Brain microvascular endothelial cell (primary cell): ENCODE measurements at regions not wholly inside any gene's neighbourhood (a gene's known extent, or its start where the extent isn't known, plus 50 kb on each side); places are given as distances from the start of the nearest gene placed in this dataset.

ENCODE experiments used
- DNase-seq: peaks from one replicate; pipeline ENCODE4 v3.0.0-alpha.2; 2020
- H3K27ac ChIP-seq: fragments of 250-450 bp; sonication (Bioruptor Pico); 2 replicates; pipeline ENCODE4 v1.5.1; 2020; ENCODE audit warnings: mild to moderate bottlenecking, moderate library complexity
- H3K27me3 ChIP-seq: fragments of 250-450 bp; sonication (Bioruptor Pico); replicated peaks from 2 replicates; pipeline ENCODE4 v1.5.1; 2020; ENCODE audit warnings: mild to moderate bottlenecking
- H3K36me3 ChIP-seq: fragments of 250-450 bp; sonication (Bioruptor Pico); replicated peaks from 2 replicates; pipeline ENCODE4 v1.5.1; 2020; ENCODE audit warnings: mild to moderate bottlenecking
- H3K4me3 ChIP-seq: 2 replicates; pipeline ENCODE4 v1.5.1; 2011; ENCODE audit warnings: low read depth, mild to moderate bottlenecking, control low read depth, low read length, moderate library complexity
- in situ Hi-C: cut with HindIII; loops from 2 replicates; pipeline ENCODE4 v1.10.0; 2017; ENCODE audit warnings: low sequenced_read_pairs, low pct_ligation_motif_present
- TF ChIP-seq, protein P1 (sequence below): IDR thresholded peaks from 2 replicates; pipeline ENCODE4 v1.5.1; 2011; ENCODE audit warnings: low read depth, mild to moderate bottlenecking, moderate library complexity, low read length, control low read depth, inconsistent platforms; ENCODE audit errors: missing control alignments

GRCh38 chr2:23145460-23145859, 239.5 kb upstream of the KLHL29 start:
- DNase-seq = no peak
- Histone ChIP-seq H3K27ac (no peak overlapping the region), H3K36me3 (no peaks in the 10 kb centered on the region), H3K27me3 (no peaks in the 10 kb centered on the region), H3K4me3 (no peak overlapping the region)
- in situ Hi-C loops = no loop called here
- TF ChIP-seq, protein P1, sequence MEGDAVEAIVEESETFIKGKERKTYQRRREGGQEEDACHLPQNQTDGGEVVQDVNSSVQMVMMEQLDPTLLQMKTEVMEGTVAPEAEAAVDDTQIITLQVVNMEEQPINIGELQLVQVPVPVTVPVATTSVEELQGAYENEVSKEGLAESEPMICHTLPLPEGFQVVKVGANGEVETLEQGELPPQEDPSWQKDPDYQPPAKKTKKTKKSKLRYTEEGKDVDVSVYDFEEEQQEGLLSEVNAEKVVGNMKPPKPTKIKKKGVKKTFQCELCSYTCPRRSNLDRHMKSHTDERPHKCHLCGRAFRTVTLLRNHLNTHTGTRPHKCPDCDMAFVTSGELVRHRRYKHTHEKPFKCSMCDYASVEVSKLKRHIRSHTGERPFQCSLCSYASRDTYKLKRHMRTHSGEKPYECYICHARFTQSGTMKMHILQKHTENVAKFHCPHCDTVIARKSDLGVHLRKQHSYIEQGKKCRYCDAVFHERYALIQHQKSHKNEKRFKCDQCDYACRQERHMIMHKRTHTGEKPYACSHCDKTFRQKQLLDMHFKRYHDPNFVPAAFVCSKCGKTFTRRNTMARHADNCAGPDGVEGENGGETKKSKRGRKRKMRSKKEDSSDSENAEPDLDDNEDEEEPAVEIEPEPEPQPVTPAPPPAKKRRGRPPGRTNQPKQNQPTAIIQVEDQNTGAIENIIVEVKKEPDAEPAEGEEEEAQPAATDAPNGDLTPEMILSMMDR = no peak

DNA sequence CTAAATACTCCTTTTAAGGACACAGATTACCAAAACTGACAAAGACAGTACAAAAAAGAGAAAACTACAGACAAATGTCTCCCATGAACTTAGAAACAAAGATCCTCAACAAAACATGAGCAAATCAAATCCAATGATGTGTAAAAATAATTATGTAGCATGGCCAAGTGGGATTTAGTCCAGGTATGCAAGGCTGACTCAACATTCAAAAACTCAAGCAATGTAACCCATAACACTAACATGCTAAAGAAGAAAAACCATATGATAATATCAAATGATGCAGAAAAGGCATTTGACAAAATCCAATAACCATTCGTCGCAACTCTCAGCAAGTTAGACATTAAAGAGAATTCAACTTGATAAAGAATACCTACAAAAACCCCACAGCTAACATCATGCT, 239.0 kb upstream of the KLHL29 start:
- no peak for DNase-seq
- Histone ChIP-seq H3K36me3 (no peaks in the 10 kb centered on the region), H3K4me3 (no peak overlapping the region), H3K27me3 (no peaks in the 10 kb centered on the region), H3K27ac (no peak overlapping the region)
- in situ Hi-C loops = no loop called here
- TF ChIP-seq, protein P1 = no peak

DNA sequence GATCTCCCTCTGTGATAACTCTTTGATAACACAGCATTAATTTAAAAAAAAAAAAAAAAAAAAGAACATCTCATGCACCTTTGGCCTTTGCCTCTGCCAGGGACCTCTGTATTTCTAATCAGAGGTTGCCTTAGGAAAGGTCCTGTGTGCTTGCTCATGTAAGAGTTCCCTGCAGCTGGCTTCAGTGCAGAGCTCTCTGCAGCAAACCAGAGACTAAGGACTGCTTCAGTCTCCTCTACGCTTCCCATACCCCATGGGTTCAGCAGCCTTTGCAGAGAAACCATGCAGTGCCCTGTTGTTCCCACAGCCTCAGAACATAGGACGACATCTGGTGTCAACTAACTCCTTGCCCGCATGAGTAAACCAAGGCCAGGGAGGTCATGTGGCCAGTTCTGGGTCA, 236.6 kb upstream of the KLHL29 start:
- Histone ChIP-seq H3K27me3 (no peaks in the 10 kb centered on the region), H3K4me3 (no peak overlapping the region), H3K27ac (no peak overlapping the region), H3K36me3 (no peaks in the 10 kb centered on the region)
- no peak for DNase-seq
- TF ChIP-seq, protein P1 = no peak
- in situ Hi-C loops = no loop called here

DNA sequence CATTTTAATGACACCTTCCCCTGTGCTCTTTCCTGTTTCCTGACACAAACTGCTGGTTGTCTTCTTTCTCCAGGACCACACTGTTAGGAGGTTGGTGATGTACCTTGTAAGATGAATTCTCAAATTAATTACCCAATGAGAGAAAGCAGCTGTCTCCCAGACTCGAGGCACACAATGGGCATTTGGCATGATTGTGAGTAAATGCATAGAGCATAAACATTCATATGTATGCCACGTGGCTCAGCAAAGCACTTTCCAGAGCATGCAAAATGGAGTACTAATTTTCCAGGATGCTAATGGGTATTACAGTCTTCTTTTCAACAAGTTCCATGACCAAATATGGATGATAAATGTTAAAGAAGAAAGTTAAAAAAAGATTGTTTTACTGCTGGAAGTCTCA, 235.2 kb upstream of the KLHL29 start:
- TF ChIP-seq, protein P1 = no peak
- H3K27me3 ChIP-seq = no peaks in the 10 kb centered on the region
- H3K4me3 ChIP-seq = no peak overlapping the region
- in situ Hi-C loops = no loop called here
- no peak for DNase-seq
- no peak overlapping the region for H3K27ac ChIP-seq
- H3K36me3 ChIP-seq = no peaks in the 10 kb centered on the region

DNA sequence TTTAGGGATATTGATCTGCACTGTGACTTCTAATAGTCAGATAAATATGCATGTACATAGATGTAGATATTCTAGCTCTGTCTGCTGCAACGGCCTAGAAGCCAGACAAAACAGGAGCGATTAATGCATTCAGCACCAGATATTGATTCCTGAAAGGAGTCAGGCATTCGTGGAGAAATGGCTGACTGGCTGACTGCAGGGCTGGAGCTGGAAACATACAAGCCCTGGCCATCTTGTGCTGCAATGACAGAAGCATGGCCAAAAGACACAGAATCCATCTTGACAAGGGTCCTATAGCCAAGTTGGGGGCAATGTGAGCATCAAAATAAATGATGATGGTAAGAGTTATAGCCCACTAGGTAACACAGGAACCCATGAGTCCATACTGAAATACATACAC, 231.5 kb upstream of the KLHL29 start:
- Histone ChIP-seq H3K4me3 (no peak overlapping the region), H3K27me3 (no peaks in the 10 kb centered on the region), H3K27ac (no peak overlapping the region), H3K36me3 (no peaks in the 10 kb centered on the region)
- no peak for DNase-seq
- in situ Hi-C loops = no loop called here
- TF ChIP-seq, protein P1 = no peak

DNA sequence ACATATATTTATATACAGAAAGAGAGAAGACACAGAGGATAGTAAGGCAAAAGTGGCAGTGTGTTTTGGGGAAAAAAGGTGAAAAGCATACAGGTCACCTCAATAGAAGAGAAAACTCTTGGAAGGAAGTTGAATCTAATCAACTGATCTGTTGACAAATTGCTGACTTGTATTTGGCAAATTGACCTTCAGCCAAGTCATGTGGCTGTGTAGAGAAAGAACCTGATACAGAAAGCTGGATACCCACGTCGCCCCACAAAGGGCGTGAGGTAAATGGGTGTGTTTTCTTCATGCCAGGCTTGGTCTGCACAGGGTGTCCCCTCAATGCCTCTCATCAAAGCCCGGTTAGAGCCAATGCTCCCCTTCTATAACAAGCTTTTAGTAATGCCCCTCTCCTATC, 230.0 kb upstream of the KLHL29 start:
- in situ Hi-C loops = no loop called here

More for the DNA sequence above, 230.0 kb upstream of the KLHL29 start:
- H3K36me3 ChIP-seq = no peaks in the 10 kb centered on the region
- no peaks in the 10 kb centered on the region for H3K27me3 ChIP-seq
- no peak overlapping the region for H3K27ac ChIP-seq
- TF ChIP-seq, protein P1 = no peak
- no peak for DNase-seq
- H3K4me3 ChIP-seq = no peak overlapping the region
